Activated T-cell treated with anti-CD3 and anti-CD28 coated beads, Interleukin-2, amount 50 U/mL, for 24 hours (primary cell): ENCODE measurements at regions not wholly inside any gene's neighbourhood (a gene's known extent, or its start where the extent isn't known, plus 50 kb on each side); places are given as distances from the start of the nearest gene placed in this dataset.

Experiments
- DNase-seq: peaks from one replicate; pipeline ENCODE4 v3.0.0-alpha.2; 2020
- H3K27ac Mint-ChIP-seq: 2 replicates; pipeline ENCODE4 v1.8.0; 2020; ENCODE audit warnings: mild to moderate bottlenecking, mixed read lengths
- H3K27me3 Mint-ChIP-seq: 2 replicates; pipeline ENCODE4 v1.8.0; 2020; ENCODE audit warnings: mixed read lengths
- H3K36me3 Mint-ChIP-seq: 2 replicates; pipeline ENCODE4 v1.8.0; 2020; ENCODE audit warnings: low read depth, mixed read lengths
- H3K4me1 Mint-ChIP-seq: 2 replicates; pipeline ENCODE4 v1.8.0; 2020; ENCODE audit warnings: low read depth, mixed read lengths
- H3K4me3 Mint-ChIP-seq: 2 replicates; pipeline ENCODE4 v1.8.0; 2020; ENCODE audit warnings: mild to moderate bottlenecking, moderate library complexity, mixed read lengths
- H3K9me3 Mint-ChIP-seq: 2 replicates; pipeline ENCODE4 v1.8.0; 2020; ENCODE audit warnings: mixed read lengths

DNA sequence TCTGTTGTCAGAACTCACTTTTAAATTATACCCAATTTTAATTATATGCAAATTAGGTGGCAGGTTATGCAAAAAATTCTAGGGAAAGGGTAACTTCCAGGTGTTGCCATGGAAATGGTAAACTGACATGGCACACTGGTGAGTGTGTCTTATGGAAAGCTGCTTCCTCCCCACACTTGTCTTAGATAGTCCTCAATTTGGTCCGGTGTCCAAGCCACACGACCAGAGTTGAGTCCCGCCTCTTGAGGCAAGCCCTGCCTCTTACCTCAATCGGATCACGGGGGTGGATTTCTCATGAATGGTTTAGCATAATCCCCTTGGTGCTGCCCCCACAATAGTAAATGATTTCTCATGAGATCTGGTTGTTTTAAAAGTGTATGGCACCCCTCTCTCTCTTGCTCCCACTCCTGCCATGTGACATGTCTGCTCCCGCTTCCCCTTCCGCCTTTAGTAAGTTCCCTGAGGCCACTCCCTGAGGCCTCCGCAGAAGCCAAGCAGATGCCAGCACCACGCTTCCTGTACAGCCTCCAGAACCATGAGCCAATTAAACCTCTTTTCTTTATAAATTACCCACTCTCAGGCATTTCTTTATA, 74.9 kb downstream of the MATN1 start:
- Mint-ChIP-seq H3K27me3 (peaks cover 60% of the 10 kb centered on the region), H3K27ac (no peak overlapping the region), H3K4me1 (no peaks in the 10 kb centered on the region), H3K36me3 (no peaks in the 10 kb centered on the region), H3K4me3 (no peak overlapping the region), H3K9me3 (no peaks in the 10 kb centered on the region)
- no peak for DNase-seq

GRCh38 chr1:30645807-30646206, 77.6 kb downstream of the MATN1 start:
- Mint-ChIP-seq H3K4me3 (no peak overlapping the region), H3K36me3 (no peaks in the 10 kb centered on the region), H3K27me3 (peaks cover 65% of the 10 kb centered on the region), H3K9me3 (no peaks in the 10 kb centered on the region), H3K27ac (no peak overlapping the region), H3K4me1 (no peaks in the 10 kb centered on the region)
- no peak for DNase-seq

- H3K27ac Mint-ChIP-seq: no peak overlapping the region
- H3K36me3 Mint-ChIP-seq: no peaks in the 10 kb centered on the region
- peaks cover 41% of the 10 kb centered on the region for H3K27me3 Mint-ChIP-seq
- no peaks in the 10 kb centered on the region for H3K4me1 Mint-ChIP-seq
- H3K4me3 Mint-ChIP-seq: no peak overlapping the region
- DNase-seq: no peak
- no peaks in the 10 kb centered on the region for H3K9me3 Mint-ChIP-seq
These were observed 80.8 kb downstream of the MATN1 start for GRCh38 chr1:30642391-30643120.

DNA sequence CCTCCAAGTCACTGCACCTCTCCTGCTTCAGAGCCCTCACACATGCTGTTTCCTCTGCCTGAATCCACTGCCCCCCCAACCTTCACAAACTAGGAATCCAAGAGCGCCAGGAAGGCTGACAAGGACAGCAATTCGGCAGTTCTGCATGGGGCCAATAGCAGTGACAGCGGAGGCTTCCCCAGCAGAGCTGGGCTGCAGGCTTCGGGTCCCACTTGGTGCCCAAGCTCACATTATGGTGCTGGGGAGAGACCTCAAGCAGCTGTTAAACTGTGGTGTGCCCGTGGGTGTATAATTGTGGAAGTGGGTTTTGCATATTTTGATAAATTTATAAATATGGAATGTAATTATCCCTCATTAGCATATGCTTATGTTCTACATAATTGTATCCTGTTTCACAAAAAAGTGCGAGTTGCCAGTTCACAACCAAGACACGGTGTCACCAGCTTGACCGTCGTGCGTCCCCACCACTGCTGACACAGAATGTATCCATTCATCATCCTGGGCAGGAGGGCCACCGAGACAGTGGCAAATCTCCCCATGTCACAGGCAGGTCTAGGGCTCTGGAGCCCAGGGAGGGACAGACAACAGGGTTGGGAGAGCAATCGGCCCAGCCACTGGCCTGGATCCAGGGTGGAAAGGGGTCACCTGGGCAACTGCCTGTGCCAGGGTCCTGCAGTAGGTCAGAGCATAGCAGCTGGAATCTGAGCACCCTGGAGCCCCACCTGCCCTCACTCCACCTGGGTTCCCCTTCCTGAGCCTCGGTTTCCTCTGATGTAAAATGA, 81.6 kb downstream of the MATN1 start:
- peaks cover 41% of the 10 kb centered on the region for H3K27me3 Mint-ChIP-seq
- H3K4me1 Mint-ChIP-seq: no peaks in the 10 kb centered on the region
- H3K4me3 Mint-ChIP-seq: no peak overlapping the region
- H3K36me3 Mint-ChIP-seq: no peaks in the 10 kb centered on the region
- H3K9me3 Mint-ChIP-seq: no peaks in the 10 kb centered on the region
- DNase-seq: no peak
- H3K27ac Mint-ChIP-seq: no peak overlapping the region

GRCh38 chr1:30639881-30640452, 83.4 kb downstream of the MATN1 start:
- Mint-ChIP-seq H3K4me3 (no peak overlapping the region), H3K27me3 (peaks cover 27% of the 10 kb centered on the region), H3K9me3 (no peaks in the 10 kb centered on the region), H3K27ac (no peak overlapping the region), H3K36me3 (no peaks in the 10 kb centered on the region), H3K4me1 (no peaks in the 10 kb centered on the region)
- no peak for DNase-seq

GRCh38 chr1:30638811-30639210, 84.6 kb downstream of the MATN1 start:
- Mint-ChIP-seq H3K9me3 (no peaks in the 10 kb centered on the region), H3K36me3 (no peaks in the 10 kb centered on the region), H3K27ac (no peak overlapping the region), H3K27me3 (peaks cover 21% of the 10 kb centered on the region), H3K4me1 (no peaks in the 10 kb centered on the region), H3K4me3 (no peak overlapping the region)
- no peak for DNase-seq

GRCh38 chr1:30638086-30638485, 85.3 kb downstream of the MATN1 start:
- no peaks in the 10 kb centered on the region for H3K36me3 Mint-ChIP-seq
- no peak overlapping the region for H3K4me3 Mint-ChIP-seq
- no peaks in the 10 kb centered on the region for H3K9me3 Mint-ChIP-seq
- H3K27ac Mint-ChIP-seq: no peak overlapping the region
- H3K4me1 Mint-ChIP-seq: no peaks in the 10 kb centered on the region
- H3K27me3 Mint-ChIP-seq: peaks cover 16% of the 10 kb centered on the region
- DNase-seq: no peak

DNA sequence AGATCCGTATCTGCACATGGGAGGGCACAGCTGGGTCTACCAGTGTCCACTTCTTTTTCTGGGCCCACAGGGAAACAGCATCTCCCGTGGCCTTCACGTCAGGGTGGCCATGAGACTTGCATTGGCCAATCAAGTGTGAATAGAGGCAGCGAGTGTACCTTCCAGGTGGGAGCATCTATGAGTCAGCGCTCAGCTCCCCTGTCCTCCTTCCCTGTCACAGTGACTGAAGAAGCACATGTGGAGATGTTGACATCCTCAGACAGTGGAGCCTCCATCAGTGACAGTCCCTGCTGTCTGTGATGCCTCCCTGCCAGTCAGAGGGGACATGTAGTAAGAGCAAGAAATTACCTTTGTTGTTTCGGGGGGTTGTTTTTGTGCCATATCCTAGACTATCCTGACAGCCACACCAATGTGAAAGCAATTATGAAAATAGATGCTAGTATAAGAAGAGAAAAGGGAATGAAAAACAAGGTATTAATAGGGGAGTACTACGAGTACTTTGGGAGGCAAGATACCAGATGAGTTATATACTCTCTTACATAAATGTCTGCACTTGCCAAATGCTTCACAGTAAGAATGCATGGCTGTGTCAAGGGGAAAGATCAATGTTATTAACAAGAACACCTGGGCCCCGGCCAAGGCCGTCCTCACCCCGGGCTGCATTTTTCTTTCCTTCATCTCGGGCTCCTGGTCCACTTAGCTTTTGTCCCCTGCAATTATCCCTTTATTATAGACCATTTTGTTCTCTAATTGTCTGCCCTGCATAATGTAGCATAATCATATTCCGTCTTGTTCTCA, 86.0 kb downstream of the MATN1 start:
- Mint-ChIP-seq H3K27me3 (peaks cover 14% of the 10 kb centered on the region), H3K4me3 (no peak overlapping the region), H3K9me3 (no peaks in the 10 kb centered on the region), H3K27ac (no peak overlapping the region), H3K4me1 (no peaks in the 10 kb centered on the region), H3K36me3 (no peaks in the 10 kb centered on the region)
- no peak for DNase-seq

DNA sequence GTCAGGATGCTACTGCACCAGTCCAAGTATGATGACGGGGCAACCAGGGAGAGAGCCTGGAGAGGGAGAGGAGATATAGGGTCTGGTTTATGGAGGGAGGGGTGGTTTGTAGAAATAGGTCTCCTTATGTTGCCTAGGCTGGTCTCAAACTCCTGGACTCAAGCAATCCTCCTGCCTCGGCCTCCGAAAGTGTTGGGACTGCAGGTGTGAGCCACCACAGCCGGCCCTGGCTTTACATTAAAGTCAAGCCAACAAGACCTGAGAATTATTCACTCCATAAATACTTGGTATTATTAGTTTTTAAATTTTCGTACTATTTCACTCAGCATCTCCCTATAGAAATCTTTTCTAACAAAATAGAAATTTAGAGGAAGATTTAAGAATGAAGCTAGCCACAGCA, 86.8 kb downstream of the MATN1 start:
- Mint-ChIP-seq H3K36me3 (no peaks in the 10 kb centered on the region), H3K27ac (no peak overlapping the region), H3K27me3 (peaks cover 13% of the 10 kb centered on the region), H3K4me1 (no peaks in the 10 kb centered on the region), H3K9me3 (no peaks in the 10 kb centered on the region), H3K4me3 (no peak overlapping the region)
- DNase-seq: no peak

DNA sequence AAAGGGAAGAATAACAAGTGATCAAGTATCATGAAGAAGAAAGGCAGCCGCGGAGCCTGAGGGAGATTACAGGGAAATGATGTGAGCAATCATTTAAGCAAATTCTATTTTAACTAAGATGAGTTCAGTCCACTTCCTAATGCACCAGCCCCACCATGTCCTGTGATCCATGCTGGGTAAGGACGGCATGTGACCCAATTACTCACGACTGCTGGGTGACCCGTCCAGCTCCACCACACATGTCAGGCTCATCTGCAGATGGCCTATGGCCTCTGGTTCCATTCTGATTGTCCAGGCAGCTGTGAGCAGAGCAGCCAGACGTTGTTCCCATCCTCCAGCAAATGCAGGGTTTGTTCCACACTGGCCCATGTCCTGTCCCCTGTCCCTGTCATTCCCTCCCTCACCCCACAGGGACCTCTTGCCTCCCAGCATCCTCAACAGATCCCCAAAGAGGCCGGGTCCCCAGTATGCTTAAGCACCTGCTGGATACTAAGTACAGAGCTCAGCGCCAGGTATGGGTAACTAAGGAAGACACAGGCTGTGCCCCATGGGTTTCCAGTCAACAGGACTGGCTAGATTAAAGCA, 87.9 kb downstream of the MATN1 start:
- H3K4me1 Mint-ChIP-seq: no peaks in the 10 kb centered on the region
- H3K36me3 Mint-ChIP-seq: no peaks in the 10 kb centered on the region
- peaks cover 18% of the 10 kb centered on the region for H3K27me3 Mint-ChIP-seq
- no peaks in the 10 kb centered on the region for H3K9me3 Mint-ChIP-seq
- no peak overlapping the region for H3K4me3 Mint-ChIP-seq
- no peak overlapping the region for H3K27ac Mint-ChIP-seq
- DNase-seq: no peak

- no peak overlapping the region for H3K4me3 Mint-ChIP-seq
- no peak overlapping the region for H3K27ac Mint-ChIP-seq
- peaks cover 16% of the 10 kb centered on the region for H3K27me3 Mint-ChIP-seq
- H3K36me3 Mint-ChIP-seq: no peaks in the 10 kb centered on the region
- no peaks in the 10 kb centered on the region for H3K9me3 Mint-ChIP-seq
- DNase-seq: no peak
- no peaks in the 10 kb centered on the region for H3K4me1 Mint-ChIP-seq
These were observed 88.9 kb downstream of the MATN1 start for GRCh38 chr1:30634507-30634906.

GRCh38 chr1:30633294-30633693, 90.1 kb downstream of the MATN1 start:
- no peak for DNase-seq
- no peak overlapping the region for H3K4me3 Mint-ChIP-seq
- H3K4me1 Mint-ChIP-seq: no peaks in the 10 kb centered on the region
- peaks cover 28% of the 10 kb centered on the region for H3K27me3 Mint-ChIP-seq
- no peak overlapping the region for H3K27ac Mint-ChIP-seq
- H3K36me3 Mint-ChIP-seq: no peaks in the 10 kb centered on the region
- H3K9me3 Mint-ChIP-seq: no peaks in the 10 kb centered on the region

DNA sequence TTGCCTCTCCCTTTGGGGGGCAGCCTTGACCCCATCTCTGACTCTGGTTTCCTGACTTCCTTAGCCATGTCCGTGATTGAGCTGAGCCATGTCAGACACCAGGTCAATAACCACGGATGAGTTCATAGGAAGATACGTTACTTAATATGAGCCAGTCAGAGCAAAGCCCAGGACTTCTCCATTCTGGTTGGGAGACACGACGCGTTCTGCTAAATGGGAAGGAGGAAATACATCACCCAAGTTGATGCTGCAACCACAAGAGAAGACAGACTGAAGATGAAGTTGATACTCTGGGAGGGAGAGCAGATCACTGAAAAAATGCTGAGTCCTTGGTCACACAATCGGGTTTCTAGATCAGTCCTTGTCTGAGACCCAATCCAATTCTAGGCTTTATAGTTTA, 90.9 kb downstream of the MATN1 start:
- H3K27ac Mint-ChIP-seq: no peak overlapping the region
- H3K36me3 Mint-ChIP-seq: no peaks in the 10 kb centered on the region
- no peaks in the 10 kb centered on the region for H3K9me3 Mint-ChIP-seq
- no peak for DNase-seq
- no peaks in the 10 kb centered on the region for H3K4me1 Mint-ChIP-seq
- peaks cover 35% of the 10 kb centered on the region for H3K27me3 Mint-ChIP-seq
- H3K4me3 Mint-ChIP-seq: no peak overlapping the region

GRCh38 chr1:30631700-30632099, 91.7 kb downstream of the MATN1 start:
- no peak for DNase-seq
- Mint-ChIP-seq H3K9me3 (peaks cover 5% of the 10 kb centered on the region), H3K27me3 (peaks cover 36% of the 10 kb centered on the region), H3K4me3 (no peak overlapping the region), H3K27ac (no peak overlapping the region), H3K4me1 (no peaks in the 10 kb centered on the region), H3K36me3 (no peaks in the 10 kb centered on the region)
